GM12878 (cell line): ENCODE measurements at regions not wholly inside any gene's neighbourhood (a gene's known extent, or its start where the extent isn't known, plus 50 kb on each side); places are given as distances from the start of the nearest gene placed in this dataset.

Source experiments
- ATAC-seq: fragments of 200-7000 bp; cut with Tn5 transposase; 3 replicates; pipeline ENCODE4 v1.9.1; 2020; ENCODE audit warnings: mild to moderate bottlenecking, moderate library complexity
- BruUV-seq: library from RNA; stranded (reverse); fragments of 400-500 nt; replicated peaks from 2 replicates; lab custom pipeline; 2021; lab: Mats Ljungman, UMichigan
- CTCF ChIA-PET: fragments of 300-600 bp; sonication (Branson Sonifier 250); formaldehyde crosslinking; extraction: SDS; loops from one replicate; lab custom pipeline; 2021; ENCODE audit warnings: inconsistent platforms; lab: Yijun Ruan, JAX
- POLR2A ChIA-PET: fragments of 350-600 bp; formaldehyde crosslinking; extraction: SDS; loops from one replicate; lab custom pipeline; 2021; ENCODE audit warnings: inconsistent platforms; lab: Charles Lee
- RAD21 ChIA-PET: fragments of 300-600 bp; sonication (Branson Sonifier 250); formaldehyde crosslinking; loops from one replicate; lab custom pipeline; 2023; ENCODE audit warnings: antibody characterized with exemption; ENCODE audit not compliant: unreplicated experiment; lab: Charles Lee
- SMC1A ChIA-PET: fragments of 300-600 bp; sonication (Branson Sonifier 250); formaldehyde crosslinking; loops from one replicate; lab custom pipeline; 2023; ENCODE audit not compliant: unreplicated experiment, uncharacterized antibody; lab: Charles Lee
- DNase-seq: peaks from one replicate; pipeline ENCODE4 v3.0.0-alpha.2; 2011; ENCODE audit warnings: low read depth, low spot score
- FAIRE-seq: peaks from 3 replicates; lab custom pipeline; 2011; peaks lifted over from hg19 to GRCh38; lab: Jason Lieb, UNC
- H2AFZ ChIP-seq: 2 replicates; pipeline ENCODE4 v1.6.0; 2011; ENCODE audit warnings: low read depth, low read length, control low read depth; ENCODE audit not compliant: control insufficient read depth
- H3K27ac ChIP-seq: 2 replicates; pipeline ENCODE4 v1.5.1; 2011; ENCODE audit warnings: control low read depth; ENCODE audit not compliant: control insufficient read depth, insufficient read depth
- H3K27me3 ChIP-seq, 2 experiments: replicated peaks in 1 of 2; 2 replicates each; pipeline versions ENCODE4 v1.6.0 to v1.6.1; 2011; ENCODE audit warnings: low read length in 1 of 2; ENCODE audit not compliant: control insufficient read depth in 2 of 2, insufficient read depth in 2 of 2
- H3K36me3 ChIP-seq, 2 experiments: 2 replicates each; pipeline ENCODE4 v1.5.1; 2011; ENCODE audit warnings: low read length in 1 of 2; ENCODE audit not compliant: control insufficient read depth in 2 of 2, insufficient read depth in 2 of 2
- H3K4me1 ChIP-seq: 2 replicates; pipeline ENCODE4 v1.6.1; 2011; ENCODE audit warnings: mild to moderate bottlenecking, low read length, moderate library complexity, mixed read lengths; ENCODE audit not compliant: control insufficient read depth, insufficient read depth
- H3K4me2 ChIP-seq: 2 replicates; pipeline ENCODE4 v1.6.0; 2011; ENCODE audit warnings: control low read depth; ENCODE audit not compliant: control insufficient read depth, insufficient read depth
- H3K4me3 ChIP-seq: fragments of 200-600 bp; sonication (generic); 2 replicates; pipeline ENCODE4 v1.5.1; 2016
- H3K79me2 ChIP-seq: 2 replicates; pipeline ENCODE4 v1.6.0; 2011; ENCODE audit warnings: low read length; ENCODE audit not compliant: control insufficient read depth, insufficient read depth
- H3K9ac ChIP-seq: 2 replicates; pipeline ENCODE4 v1.8.0; 2011; ENCODE audit warnings: low read length, control low read depth, mixed read lengths; ENCODE audit not compliant: control insufficient read depth, insufficient read depth
- H3K9me3 ChIP-seq: replicated peaks from 3 replicates; pipeline ENCODE4 v1.5.1; 2011; ENCODE audit warnings: mild to moderate bottlenecking, low read length; ENCODE audit not compliant: control insufficient read depth, insufficient read depth
- H4K20me1 ChIP-seq: 2 replicates; pipeline ENCODE4 v1.6.0; 2011; ENCODE audit not compliant: control insufficient read depth, insufficient read depth
- ASH2L ChIP-seq: fragments of 300-600, 200-600 bp; sonication (generic); IDR thresholded peaks from 2 replicates; pipeline ENCODE4 v1.6.1; 2017; ENCODE audit warnings: low read depth, mild to moderate bottlenecking, borderline replicate concordance
- CEBPB ChIP-seq, 2 experiments: fragments of 150-350 bp in 1 of 2; IDR thresholded peaks; 2 replicates each; pipeline ENCODE4 v1.6.1; 2012 to 2014; ENCODE audit warnings: low read depth in 2 of 2, low read length in 2 of 2, borderline replicate concordance in 1 of 2, inconsistent platforms in 1 of 2
- CEBPZ ChIP-seq: fragments of 150-350 bp; IDR thresholded peaks from 2 replicates; pipeline ENCODE4 v1.6.1; 2016; ENCODE audit warnings: low read depth, low read length
- CREB1 ChIP-seq: IDR thresholded peaks from 2 replicates; pipeline ENCODE4 v1.6.1; 2012; ENCODE audit warnings: low read depth, mild to moderate bottlenecking, inconsistent platforms
- NR2F1 ChIP-seq: fragments of 450-650 bp; conservative IDR thresholded peaks from 2 replicates; pipeline ENCODE4 v1.6.1; 2017; ENCODE audit warnings: mild to moderate bottlenecking
- POLR2AphosphoS5 ChIP-seq: IDR thresholded peaks from 2 replicates; pipeline ENCODE4 v1.6.1; 2011; ENCODE audit warnings: mild to moderate bottlenecking, low read length, inconsistent platforms
- RB1 ChIP-seq: fragments of 450-650 bp; formaldehyde crosslinking; IDR thresholded peaks from 2 replicates; pipeline ENCODE4 v1.6.1; 2017; ENCODE audit warnings: mild to moderate bottlenecking, borderline replicate concordance
- WGBS: methylation state at CpG from one replicate; pipeline ENCODE4 v1.1.6; 2016; ENCODE audit warnings: low lambda C conversion rate; ENCODE audit not compliant: insufficient replicate concordance, insufficient coverage; ENCODE audit errors: missing lambda C conversion rate; 5-methylcytosine and 5-hydroxymethylcytosine counted together
- in situ Hi-C: fragments of 300-500 bp; cut with MboI; formaldehyde crosslinking; loops from 9 replicates; pipeline ENCODE4 v1.14.3; 2018; ENCODE audit warnings: mixed read lengths
- intact Hi-C: fragments of 100-400 bp; cut with micrococcal nuclease; formaldehyde crosslinking; loops from one replicate; pipeline ENCODE4 v1.14.2; 2022; ENCODE audit not compliant: unreplicated experiment

- DNase-seq, result no peak
- Histone ChIP-seq H3K4me1 (no peaks in the 10 kb centered on the region), H3K27ac (no peak overlapping the region), H4K20me1 (no peaks in the 10 kb centered on the region), H2AFZ (no peak overlapping the region), H3K9me3 (no peaks in the 10 kb centered on the region), H3K4me2 (no peak overlapping the region), H3K9ac (no peak overlapping the region), H3K79me2 (no peaks in the 10 kb centered on the region), H3K4me3 (no peak overlapping the region), H3K36me3 (no peaks in the 10 kb centered on the region), H3K27me3 (no peaks in the 10 kb centered on the region)
- 24% methylated on average over 3 of the region's 3 CpGs for WGBS
- CTCF ChIA-PET, result no interaction called here
- POLR2A ChIA-PET, result no interaction called here
- no peak for ATAC-seq
- intact Hi-C loops (no loop called here), in situ Hi-C loops (no loop called here)
- SMC1A ChIA-PET, result interaction anchor here (0.6 kb wide), 1 partner anchor 468 kb away, joined by 3 read pairs; no protein-coding TSS in a partner anchor
- no TSS peak for BruUV-seq
- TF ChIP-seq ASH2L, result no peak
- no peak for TF ChIP-seq RB1
- no peak for TF ChIP-seq POLR2AphosphoS5
- no peak for TF ChIP-seq CEBPZ
- TF ChIP-seq CREB1, result no peak
- TF ChIP-seq NR2F1, result no peak
- TF ChIP-seq CEBPB (IDR thresholded peaks at IDR 0.05; ENCODE audit: borderline replicate concordance in 1 of 2, low read depth in 2 of 2, low read length in 2 of 2), result no peak
- RAD21 ChIA-PET, result no interaction called here
- no peak for FAIRE-seq
Measured at GRCh38 chr21:35412231-35412630, 363.1 kb upstream of the RUNX1 start.
